GM20000 (cell line): ENCODE measurements at regions not wholly inside any gene's neighbourhood (a gene's known extent, or its start where the extent isn't known, plus 50 kb on each side); places are given as distances from the start of the nearest gene placed in this dataset.

ENCODE experiments used
- DNase-seq: peaks from one replicate; pipeline ENCODE4 v3.0.0; 2012; ENCODE audit warnings: low spot score
- CTCF ChIP-seq: IDR thresholded peaks from 2 replicates; pipeline ENCODE4 v1.5.1; 2012; ENCODE audit warnings: mild to moderate bottlenecking, control low read depth; ENCODE audit errors: extremely low read depth, missing control alignments

DNA sequence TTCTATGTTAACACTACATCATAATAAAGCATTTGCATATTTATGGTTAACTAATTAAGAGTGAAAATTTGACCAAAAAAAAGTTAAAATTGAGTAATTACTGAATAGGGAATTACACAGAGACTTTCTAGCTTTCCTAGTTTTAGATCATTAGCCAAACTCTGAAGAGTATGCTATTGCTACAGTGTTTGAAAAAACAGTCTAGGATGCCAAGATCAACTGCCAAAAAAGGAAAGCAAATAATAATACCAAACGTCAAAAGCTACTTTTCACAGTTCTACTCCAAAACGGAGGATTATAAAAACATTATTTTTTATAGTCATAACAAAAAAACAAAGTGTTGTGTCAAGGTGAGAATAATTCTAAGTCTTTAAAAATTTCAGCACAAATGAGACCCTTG lies 359.8 kb upstream of the CTSO start:
- TF ChIP-seq CTCF = no peak
- no peak for DNase-seq

- TF ChIP-seq CTCF = no peak
- no peak for DNase-seq
These were observed 358.7 kb upstream of the CTSO start for GRCh38 chr4:156312261-156312847.

- TF ChIP-seq CTCF = no peak
- no peak for DNase-seq
These were observed 355.4 kb upstream of the CTSO start for GRCh38 chr4:156309031-156309430.

DNA sequence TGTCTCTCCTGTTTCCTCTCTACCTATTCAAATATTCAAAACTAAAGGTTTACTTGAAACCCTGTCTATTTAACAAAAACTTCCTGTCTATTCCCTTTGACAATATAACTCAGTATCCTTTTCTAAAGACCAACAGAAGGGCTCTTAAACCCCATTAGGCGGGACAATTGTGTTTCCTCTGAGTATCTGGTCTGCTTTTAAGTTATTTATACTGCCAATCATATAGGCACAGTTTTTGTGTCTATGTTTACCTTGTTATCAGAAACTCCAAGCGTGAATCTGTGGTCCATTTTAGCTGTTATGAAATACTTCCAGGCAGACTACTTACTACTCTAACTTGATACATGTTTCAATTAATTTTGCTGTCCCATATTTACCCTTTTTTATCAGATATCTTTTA lies 350.0 kb upstream of the CTSO start:
- no peak for TF ChIP-seq CTCF
- DNase-seq = no peak

GRCh38 chr4:156298230-156298629 lies 344.6 kb upstream of the CTSO start:
- no peak for DNase-seq
- TF ChIP-seq CTCF = no peak

- no peak for DNase-seq
- TF ChIP-seq CTCF = no peak
These were observed 342.1 kb upstream of the CTSO start for GRCh38 chr4:156295676-156296195.

GRCh38 chr4:156294577-156294976 lies 340.9 kb upstream of the CTSO start:
- TF ChIP-seq CTCF = no peak
- DNase-seq = peak; percentile 4
